Transverse colon (tissue), 4 donors: ENCODE measurements at regions not wholly inside any gene's neighbourhood (a gene's known extent, or its start where the extent isn't known, plus 50 kb on each side); places are given as distances from the start of the nearest gene placed in this dataset.
"Not testable (repeated sequence)": the region's sequence is repeated elsewhere in the genome, so short reads cannot be mapped to it uniquely, and the experiment has no call there.

ENCODE experiments used
- DNase-seq: peaks from one replicate; pipeline ENCODE4 v3.0.0-alpha.2; 2019
- H3K27ac ChIP-seq, 4 donors: fragments of 200-600 bp; sonication (generic); 2 replicates each; pipeline ENCODE4 v1.5.1; 2016 to 2018; ENCODE audit warnings: inconsistent platforms in 4 of 4
- H3K27me3 ChIP-seq: fragments of 200-600 bp; sonication (generic); 2 replicates; pipeline ENCODE4 v1.5.1; 2017; ENCODE audit warnings: inconsistent platforms
- H3K36me3 ChIP-seq, 4 donors: fragments of 200-600 bp; sonication (generic); 2 replicates each; pipeline ENCODE4 v1.5.1; 2017 to 2019; ENCODE audit warnings: inconsistent platforms in 4 of 4
- H3K4me1 ChIP-seq, 4 donors: fragments of 200-600 bp; sonication (generic); 2 replicates each; pipeline ENCODE4 v1.5.1; 2017 to 2020; ENCODE audit warnings: inconsistent platforms in 4 of 4
- H3K4me3 ChIP-seq, 4 donors: fragments of 200-600 bp; sonication (generic); 1 replicate in 1 of 4; 2 replicates in 3 of 4; pipeline versions ENCODE4 v1.5.1 to v1.6.1; 2017 to 2019; ENCODE audit warnings: inconsistent platforms in 4 of 4
- H3K9me3 ChIP-seq, 2 donors: fragments of 200-600 bp; sonication (generic); 2 replicates each; pipeline ENCODE4 v1.5.1; 2017 to 2019; ENCODE audit warnings: inconsistent platforms in 2 of 2
- CTCF ChIP-seq, 5 experiments: fragments of 200-600 bp in 3 of 5; fragments of 450-650 bp in 2 of 5; sonication (generic) in 3 of 5; IDR thresholded peaks; 1 replicate in 2 of 5; 2 replicates in 3 of 5; pipeline ENCODE4 v1.5.1; 2016 to 2017; ENCODE audit warnings: antibody characterized with exemption in 5 of 5, inconsistent platforms in 3 of 5, mild to moderate bottlenecking in 2 of 5, moderate library complexity in 1 of 5
- EP300 ChIP-seq: sonication (generic); formaldehyde crosslinking; IDR thresholded peaks from one replicate; pipeline ENCODE4 v1.6.1; 2017; ENCODE audit warnings: antibody characterized with exemption, low read depth
- POLR2A ChIP-seq: fragments of 450-650 bp; IDR thresholded peaks from one replicate; pipeline ENCODE4 v1.6.1; 2016; ENCODE audit warnings: antibody characterized with exemption, mild to moderate bottlenecking, moderate library complexity
- POLR2AphosphoS5 ChIP-seq, 3 donors: sonication (generic); formaldehyde crosslinking; IDR thresholded peaks; one replicate each; pipeline ENCODE4 v1.6.1; 2016; ENCODE audit warnings: antibody characterized with exemption in 3 of 3
- WGBS, 2 donors: methylation state at CpG; one replicate each; pipeline ENCODE4 v1.1.5; 2018; ENCODE audit warnings: low coverage in 1 of 2; 5-methylcytosine and 5-hydroxymethylcytosine counted together
- in situ Hi-C, 4 donors: fragments of 200-750 bp; cut with MboI; loops; one replicate each; pipeline versions ENCODE4 v1.15.0 to v1.15.1; 2017; ENCODE audit warnings: low sequenced_read_pairs in 3 of 4, low pct_ligation_motif_present in 1 of 4, low pct_unique_long_range_greater_than_20kb in 1 of 4
- intact Hi-C: fragments of 100-400 bp; cut with DNase I; formaldehyde crosslinking; loops from one replicate; pipeline ENCODE4 v1.15.1; 2023; ENCODE audit warnings: low total_unique reads

- no peaks in the 10 kb centered on the region for H3K36me3 ChIP-seq
- H3K4me3 ChIP-seq, result no peak overlapping the region
- peak; percentile 47 for DNase-seq
- 82 to 89% methylated on average over 3 to 4 of the region's 4 CpGs for WGBS, 2 donors
- H3K9me3 ChIP-seq, result no peaks in the 10 kb centered on the region
- TF ChIP-seq POLR2AphosphoS5 (IDR thresholded peaks at IDR 0.05) (peak in 2 of 3 donors; percentile 48), EP300 (peak; percentile 6), CTCF (IDR thresholded peaks at IDR 0.05) (no peak), POLR2A (no peak)
- in situ Hi-C loops (no loop called here), intact Hi-C loops (loop anchor here (10.0 kb wide), 1 partner anchor 130 kb away; no protein-coding TSS in a partner anchor)
- peaks cover 4 to 20% (median 8%) of the 10 kb centered on the region in 4 donors for H3K4me1 ChIP-seq
- H3K27me3 ChIP-seq, result no peaks in the 10 kb centered on the region
- H3K27ac ChIP-seq, result peak overlapping the region; percentile 41 to 75 (median 68)
Observed at GRCh38 chr3:177465257-177465642, 268.0 kb upstream of the TBL1XR1 start.

- Histone ChIP-seq H3K4me1 (peaks cover 4 to 19% (median 8%) of the 10 kb centered on the region in 4 donors), H3K4me3 (no peak overlapping the region), H3K27ac (peak overlapping the region; percentile 5 to 75 (median 68)), H3K36me3 (no peaks in the 10 kb centered on the region), H3K27me3 (no peaks in the 10 kb centered on the region), H3K9me3 (no peaks in the 10 kb centered on the region)
- intact Hi-C loops, result loop anchor here (10.0 kb wide), 1 partner anchor 129 kb away; no protein-coding TSS in a partner anchor
- 69 to 70% methylated on average over 4 of the region's 4 CpGs for WGBS, 2 donors
- DNase-seq, result no peak
- in situ Hi-C loops, result no loop called here
- TF ChIP-seq EP300, result no peak
- TF ChIP-seq CTCF (IDR thresholded peaks at IDR 0.05), result no peak
- TF ChIP-seq POLR2A, result no peak
- no peak for TF ChIP-seq POLR2AphosphoS5 (IDR thresholded peaks at IDR 0.05)
Observed at GRCh38 chr3:177466074-177466473, 268.8 kb upstream of the TBL1XR1 start.

DNA sequence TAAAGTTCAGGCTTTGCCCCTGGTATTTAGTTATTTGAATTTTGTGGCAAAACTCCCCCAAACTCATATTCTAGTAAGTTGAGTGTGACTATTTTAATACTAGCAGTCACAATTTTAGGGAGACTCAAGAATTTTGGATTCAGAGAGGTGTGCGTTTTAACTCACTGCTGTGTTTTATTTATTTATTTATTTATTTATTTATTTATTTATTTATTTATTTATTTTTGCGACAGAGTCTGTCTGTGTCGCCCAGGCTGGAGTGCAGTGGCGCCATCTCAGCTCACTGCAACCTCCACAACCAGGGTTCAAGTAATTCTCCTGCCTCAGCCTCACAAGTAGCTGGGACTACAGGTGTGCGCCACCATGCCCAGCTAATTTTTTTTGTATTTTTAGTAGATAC, 269.3 kb upstream of the TBL1XR1 start:
- 96 to 97% methylated on average over 5 of the region's 5 CpGs for WGBS, 2 donors
- intact Hi-C loops, result loop anchor here (10.0 kb wide), 1 partner anchor 128 kb away; no protein-coding TSS in a partner anchor
- H3K4me3 ChIP-seq, H3K27me3 ChIP-seq, H3K9me3 ChIP-seq, DNase-seq, in situ Hi-C loops, H3K36me3 ChIP-seq: not testable (repeated sequence)
- Histone ChIP-seq H3K27ac (peak overlapping the region; percentile 5 to 75 (median 44)), H3K4me1 (peaks cover 4 to 19% (median 8%) of the 10 kb centered on the region in 4 donors)

- H3K27me3 ChIP-seq, result no peaks in the 10 kb centered on the region
- intact Hi-C loops, result loop anchor here (10.0 kb wide), 1 partner anchor 127 kb away; no protein-coding TSS in a partner anchor
- peak overlapping the region in 3 of 4 donors; percentile 18 to 75 (median 71) for H3K27ac ChIP-seq
- TF ChIP-seq POLR2AphosphoS5 (IDR thresholded peaks at IDR 0.05), result peak in 1 of 3 donors; percentile 37
- no peak for TF ChIP-seq EP300
- WGBS, 2 donors, result 85 to 86% methylated on average over 1 to 5 of the region's 5 CpGs
- no peaks in the 10 kb centered on the region for H3K9me3 ChIP-seq
- H3K4me3 ChIP-seq, result no peak overlapping the region
- H3K4me1 ChIP-seq, result peaks cover 4 to 19% (median 6%) of the 10 kb centered on the region in 4 donors
- DNase-seq, result no peak
- in situ Hi-C loops, result no loop called here
- no peaks in the 10 kb centered on the region for H3K36me3 ChIP-seq
Observed at GRCh38 chr3:177467247-177467985, 270.1 kb upstream of the TBL1XR1 start.

DNA sequence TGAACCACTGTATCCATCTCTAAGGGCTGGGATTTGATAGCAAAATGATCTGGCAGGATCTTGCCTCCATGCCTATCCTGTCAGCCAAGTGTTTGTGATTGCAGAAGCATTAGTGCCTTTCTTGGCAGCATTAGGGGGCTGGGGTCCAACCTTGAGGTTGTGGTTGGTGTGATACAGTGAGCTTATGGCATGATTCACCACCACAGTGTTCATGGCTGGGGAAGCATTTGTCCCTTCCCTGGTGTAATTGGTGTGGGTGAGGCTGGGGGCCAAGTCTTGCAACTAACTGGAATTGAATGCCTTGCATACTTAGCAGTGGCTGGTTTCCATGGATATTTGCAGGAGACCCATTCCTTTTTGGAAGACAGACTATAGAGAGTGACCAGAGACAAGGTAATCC, 271.0 kb upstream of the TBL1XR1 start:
- H3K36me3 ChIP-seq, result no peaks in the 10 kb centered on the region
- H3K9me3 ChIP-seq, result no peaks in the 10 kb centered on the region
- peaks cover 4 to 19% (median 6%) of the 10 kb centered on the region in 4 donors for H3K4me1 ChIP-seq
- intact Hi-C loops, result loop anchor here (10.0 kb wide), 1 partner anchor 126 kb away; no protein-coding TSS in a partner anchor
- no peak overlapping the region for H3K4me3 ChIP-seq
- DNase-seq, result no peak
- TF ChIP-seq POLR2AphosphoS5 (IDR thresholded peaks at IDR 0.05), result no peak
- no peak for TF ChIP-seq POLR2A
- TF ChIP-seq CTCF (IDR thresholded peaks at IDR 0.05), result no peak
- no peak for TF ChIP-seq EP300
- in situ Hi-C loops, result no loop called here
- H3K27me3 ChIP-seq, result no peaks in the 10 kb centered on the region
- H3K27ac ChIP-seq, result no peak overlapping the region
